NOMO-1 treated with dmso at 0.1 percent for 144 hours (cell line): ENCODE measurements at regions not wholly inside any gene's neighbourhood (a gene's known extent, or its start where the extent isn't known, plus 50 kb on each side); places are given as distances from the start of the nearest gene placed in this dataset.

ENCODE experiments used
- DNase-seq: peaks from one replicate; lab custom pipeline; 2025; ENCODE audit not compliant: unreplicated experiment; lab: John Stamatoyannopoulos, UW

- DNase-seq, result no peak
These were observed 60.3 kb upstream of the RIPPLY2 start for GRCh38 chr6:83792846-83793245.

DNA sequence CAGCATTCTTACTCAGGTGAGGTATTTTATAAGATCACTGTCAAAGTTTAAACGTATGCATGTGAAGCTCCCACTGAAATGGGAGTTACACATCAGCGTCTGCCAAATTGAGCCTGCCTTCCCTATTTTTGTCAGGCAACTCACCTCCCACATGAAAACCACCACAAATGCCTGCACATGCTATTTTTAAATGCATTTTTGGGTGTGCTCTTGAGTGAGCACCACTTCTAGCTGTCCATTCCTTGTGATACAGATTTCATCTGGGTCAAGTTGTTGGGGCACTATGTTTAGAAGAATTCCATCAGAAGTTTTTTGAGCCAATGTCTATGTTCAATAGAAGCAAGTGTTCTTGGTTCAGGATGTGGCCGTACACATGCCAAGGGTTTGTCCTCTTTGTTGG lies 71.7 kb upstream of the RIPPLY2 start:
- no peak for DNase-seq

DNA sequence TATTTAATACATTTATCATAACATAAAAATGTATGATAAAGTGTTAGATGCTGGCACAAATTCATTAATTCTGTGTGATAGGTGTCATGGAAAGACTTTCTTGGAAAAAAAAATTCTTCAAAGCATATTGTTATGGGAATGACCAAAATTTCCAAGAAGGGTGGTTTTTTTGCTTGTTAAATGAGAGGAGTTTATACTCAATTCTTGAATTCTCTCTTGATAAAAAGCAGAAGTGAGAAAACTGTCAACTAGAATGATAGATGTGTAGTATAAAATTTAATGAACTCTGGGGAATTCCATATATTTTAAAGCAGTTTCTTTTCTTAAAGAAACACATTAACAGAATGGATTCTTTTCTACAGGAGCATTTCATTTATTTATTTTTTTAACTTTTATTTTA lies 62.0 kb upstream of the SNAP91 start:
- no peak for DNase-seq

DNA sequence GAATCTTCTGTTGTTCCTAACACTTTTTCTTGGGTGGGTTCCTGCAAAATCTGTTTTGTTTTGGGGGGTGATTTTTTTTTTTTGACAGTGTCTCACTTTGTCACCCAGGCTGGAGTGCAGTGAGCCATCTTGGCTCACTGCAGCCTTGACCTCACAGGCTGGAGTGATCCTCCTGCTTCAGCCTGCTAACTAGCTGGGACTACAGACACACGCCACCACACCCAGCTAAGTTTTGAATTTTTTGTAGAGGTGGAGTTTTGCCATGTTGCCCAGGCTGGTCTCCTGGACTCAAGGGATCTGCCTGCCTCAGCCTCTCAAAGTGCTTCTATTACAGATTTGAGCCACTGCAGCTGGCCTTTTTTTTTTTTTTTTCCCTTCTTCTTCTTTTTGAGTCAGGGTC lies 60.5 kb upstream of the SNAP91 start:
- no peak for DNase-seq

DNA sequence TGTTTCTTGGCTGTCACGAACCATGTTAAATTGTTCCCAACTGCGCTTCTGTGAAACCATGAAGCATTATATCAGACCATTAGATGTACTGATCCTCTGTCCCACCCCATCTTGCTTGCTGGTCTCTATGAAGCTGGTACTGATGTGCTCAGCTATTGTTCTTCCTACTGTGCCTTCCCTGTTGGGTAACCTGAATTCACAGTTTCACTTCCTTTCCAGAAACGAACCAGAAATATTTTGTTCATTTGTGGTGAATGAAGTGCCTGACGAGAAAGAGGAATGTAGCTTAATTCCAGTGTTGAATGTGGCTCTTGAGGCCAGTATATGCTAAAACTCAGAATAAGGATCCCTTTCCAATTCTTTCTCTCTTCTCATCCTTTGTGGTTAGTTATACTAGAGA lies 58.1 kb upstream of the SNAP91 start:
- peak; percentile 61 for DNase-seq
